Rectal smooth muscle tissue (tissue), 1 donor: ENCODE measurements at regions not wholly inside any gene's neighbourhood (a gene's known extent, or its start where the extent isn't known, plus 50 kb on each side); places are given as distances from the start of the nearest gene placed in this dataset.
A peak's percentile ranks its signal among the peaks of the same experiment; 100 is the strongest.
"Not testable (repeated sequence)": the region's sequence is repeated elsewhere in the genome, so short reads cannot be mapped to it uniquely, and the experiment has no call there.

Experiments used
- H3K27ac ChIP-seq: one replicate; pipeline ENCODE4 v1.7.0; 2013; ENCODE audit warnings: low read depth, low read length, inconsistent platforms
- H3K27me3 ChIP-seq: one replicate; pipeline ENCODE4 v1.7.0; 2013; ENCODE audit warnings: low read length; ENCODE audit not compliant: control insufficient read depth, insufficient read depth
- H3K36me3 ChIP-seq: one replicate; pipeline ENCODE4 v1.7.0; 2013; ENCODE audit warnings: low read length; ENCODE audit not compliant: control insufficient read depth, insufficient read depth
- H3K4me1 ChIP-seq: one replicate; pipeline ENCODE4 v1.7.0; 2013; ENCODE audit warnings: low read length; ENCODE audit not compliant: control insufficient read depth, insufficient read depth
- H3K4me3 ChIP-seq: one replicate; pipeline ENCODE4 v1.7.0; 2013; ENCODE audit warnings: low read length
- H3K9ac ChIP-seq: one replicate; pipeline ENCODE4 v1.7.0; 2013; ENCODE audit warnings: low read length

- H3K4me3 ChIP-seq: peak overlapping the region; percentile 0
- H3K36me3 ChIP-seq: no peaks in the 10 kb centered on the region
- peaks cover 14% of the 10 kb centered on the region for H3K27me3 ChIP-seq
- no peaks in the 10 kb centered on the region for H3K4me1 ChIP-seq
- H3K9ac ChIP-seq: no peak overlapping the region
- no peak overlapping the region for H3K27ac ChIP-seq
Measured at GRCh38 chr6:28824793-28825731, 98.7 kb downstream of the TRIM27 start.

- Histone ChIP-seq H3K27me3 (peaks cover 14% of the 10 kb centered on the region), H3K27ac (no peak overlapping the region), H3K9ac (no peak overlapping the region), H3K36me3 (no peaks in the 10 kb centered on the region), H3K4me3 (no peak overlapping the region), H3K4me1 (no peaks in the 10 kb centered on the region)
Measured at GRCh38 chr6:28825732-28826293, 98.0 kb downstream of the TRIM27 start.

- H3K27me3 ChIP-seq, H3K4me3 ChIP-seq, H3K27ac ChIP-seq, H3K9ac ChIP-seq, H3K4me1 ChIP-seq, H3K36me3 ChIP-seq: not testable (repeated sequence)
Measured at GRCh38 chr6:28831683-28832082, 92.1 kb downstream of the TRIM27 start.

GRCh38 chr6:28836703-28837102 lies 87.1 kb downstream of the TRIM27 start:
- not testable (repeated sequence) for H3K27ac ChIP-seq, H3K36me3 ChIP-seq, H3K9ac ChIP-seq, H3K27me3 ChIP-seq, H3K4me1 ChIP-seq, H3K4me3 ChIP-seq

- Histone ChIP-seq H3K27ac (no peak overlapping the region), H3K27me3 (no peaks in the 10 kb centered on the region), H3K4me3 (peak overlapping the region; percentile 86), H3K4me1 (no peaks in the 10 kb centered on the region), H3K9ac (no peak overlapping the region), H3K36me3 (no peaks in the 10 kb centered on the region)
Measured at GRCh38 chr6:28838289-28838633, 85.5 kb downstream of the TRIM27 start.

- Histone ChIP-seq H3K36me3 (no peaks in the 10 kb centered on the region), H3K9ac (no peak overlapping the region), H3K27me3 (peaks cover 1% of the 10 kb centered on the region), H3K27ac (peak overlapping the region; percentile 59), H3K4me1 (no peaks in the 10 kb centered on the region), H3K4me3 (peak overlapping the region; percentile 86)
Measured at GRCh38 chr6:28838634-28839442, 84.9 kb downstream of the TRIM27 start.

GRCh38 chr6:28839443-28840120 lies 84.2 kb downstream of the TRIM27 start:
- Histone ChIP-seq H3K4me3 (peak overlapping the region; percentile 86), H3K27me3 (peaks cover 3% of the 10 kb centered on the region), H3K9ac (no peak overlapping the region), H3K27ac (no peak overlapping the region), H3K36me3 (no peaks in the 10 kb centered on the region), H3K4me1 (no peaks in the 10 kb centered on the region)

- no peaks in the 10 kb centered on the region for H3K36me3 ChIP-seq
- peaks cover 3% of the 10 kb centered on the region for H3K27me3 ChIP-seq
- H3K9ac ChIP-seq: no peak overlapping the region
- no peak overlapping the region for H3K4me3 ChIP-seq
- H3K4me1 ChIP-seq: no peaks in the 10 kb centered on the region
- H3K27ac ChIP-seq: no peak overlapping the region
Measured at GRCh38 chr6:28841290-28841689, 82.5 kb downstream of the TRIM27 start.

GRCh38 chr6:28848756-28849155 lies 75.0 kb downstream of the TRIM27 start:
- not testable (repeated sequence) for H3K27ac ChIP-seq

More at GRCh38 chr6:28848756-28849155, 75.0 kb downstream of the TRIM27 start:
- not testable (repeated sequence) for H3K27me3 ChIP-seq, H3K9ac ChIP-seq, H3K36me3 ChIP-seq, H3K4me1 ChIP-seq, H3K4me3 ChIP-seq
